ENCODE measurements at regions not wholly inside any gene's neighbourhood (a gene's known extent, or its start where the extent isn't known, plus 50 kb on each side); places are given as distances from the start of the nearest gene placed in this dataset.
"Not testable (repeated sequence)": the region's sequence is repeated elsewhere in the genome, so short reads cannot be mapped to it uniquely, and the experiment has no call there.

DNA sequence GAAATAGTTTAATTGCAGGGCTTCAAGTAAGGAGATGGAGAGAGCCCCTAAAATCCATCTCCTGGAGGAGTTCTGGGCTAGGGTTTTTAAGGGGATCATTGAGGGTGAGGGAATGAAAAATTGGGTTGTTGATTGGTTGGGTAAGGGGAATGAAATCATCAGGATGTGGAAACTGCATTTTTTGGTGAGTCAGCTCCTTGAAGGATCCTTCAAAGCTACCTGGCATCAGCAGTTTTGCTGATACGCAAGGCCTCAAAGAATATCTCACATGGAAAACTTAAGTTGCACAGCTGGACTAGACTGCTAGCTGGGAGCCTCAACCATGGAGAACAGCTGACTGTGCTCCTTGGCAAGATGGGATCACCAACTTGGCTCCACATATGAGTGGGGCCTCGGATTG lies 136.7 kb downstream of the FGF10 start:
- DNase-seq (ENCODE audit: low read depth), result no peak

DNA sequence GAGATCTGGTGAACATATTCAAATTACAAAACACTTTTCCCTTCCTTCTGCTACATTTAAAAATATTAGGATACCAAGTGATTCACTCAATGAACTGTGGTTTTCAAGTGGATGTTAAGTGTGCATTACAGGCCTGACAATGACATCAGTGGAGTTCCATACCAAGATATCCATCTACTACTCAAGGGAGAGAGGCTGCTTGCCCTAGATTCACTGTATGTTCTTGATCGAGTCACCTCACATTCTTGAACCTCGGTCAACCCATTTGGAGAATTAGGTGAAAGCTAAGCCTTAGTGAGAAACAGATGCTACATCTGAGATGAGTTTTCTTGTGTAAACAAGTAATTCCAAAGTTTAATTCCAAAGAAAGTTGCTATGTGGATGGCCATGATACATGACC lies 142.2 kb downstream of the FGF10 start:
- peak; percentile 22 for DNase-seq (ENCODE audit: low read depth)

GRCh38 chr5:44245935-44246334 lies 143.3 kb downstream of the FGF10 start:
- DNase-seq (ENCODE audit: low read depth), result no peak

- no peak for DNase-seq (ENCODE audit: low read depth)
These were observed 146.4 kb downstream of the FGF10 start for GRCh38 chr5:44242791-44243190.

- DNase-seq (ENCODE audit: low read depth), result no peak
These were observed 153.2 kb downstream of the FGF10 start for GRCh38 chr5:44236040-44236439.

DNA sequence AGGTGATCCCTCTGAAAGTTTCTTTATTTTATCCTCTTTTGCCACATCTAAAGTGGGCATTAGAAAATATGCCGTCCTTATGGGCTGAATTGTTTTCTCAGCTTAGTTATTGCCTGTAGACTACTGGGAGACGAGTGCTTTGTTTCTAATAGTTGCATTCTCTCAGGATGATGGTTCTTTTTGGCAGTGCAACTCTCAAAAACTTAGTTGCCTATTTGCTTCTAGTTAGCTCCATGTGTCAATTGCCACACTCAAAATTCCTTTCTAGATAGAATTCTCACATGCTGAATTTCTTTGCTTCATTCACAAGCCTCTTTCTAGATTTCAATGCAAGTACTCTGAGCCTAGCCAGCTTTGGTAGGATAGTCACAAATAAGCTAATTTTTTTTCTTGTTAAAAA lies 155.5 kb downstream of the FGF10 start:
- no peak for DNase-seq (ENCODE audit: low read depth)

- no peak for DNase-seq (ENCODE audit: low read depth)
These were observed 163.7 kb downstream of the FGF10 start for GRCh38 chr5:44225231-44226160.

- DNase-seq (ENCODE audit: low read depth), result no peak
These were observed 189.8 kb downstream of the FGF10 start for GRCh38 chr5:44199408-44199807.

DNA sequence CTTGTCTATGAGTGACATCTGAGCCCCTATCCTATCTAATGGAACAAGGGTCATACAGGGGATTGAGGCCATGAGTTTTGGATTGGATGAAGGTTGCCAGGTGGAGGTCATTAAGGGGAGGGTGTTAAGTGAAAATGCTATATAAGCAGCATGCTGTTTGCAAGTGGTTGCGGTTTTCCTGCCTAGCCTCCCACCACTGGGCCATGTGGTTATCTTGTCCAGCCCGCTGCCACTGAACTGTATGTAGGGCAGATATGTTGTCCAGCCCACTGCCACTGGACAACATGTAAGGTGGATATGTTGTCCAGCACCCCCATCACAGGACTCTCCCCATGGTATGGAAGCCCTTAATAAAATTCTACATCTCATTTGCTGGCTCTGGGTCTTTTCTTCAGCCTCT lies 200.0 kb downstream of the FGF10 start:
- no peak for DNase-seq (ENCODE audit: low read depth)

DNA sequence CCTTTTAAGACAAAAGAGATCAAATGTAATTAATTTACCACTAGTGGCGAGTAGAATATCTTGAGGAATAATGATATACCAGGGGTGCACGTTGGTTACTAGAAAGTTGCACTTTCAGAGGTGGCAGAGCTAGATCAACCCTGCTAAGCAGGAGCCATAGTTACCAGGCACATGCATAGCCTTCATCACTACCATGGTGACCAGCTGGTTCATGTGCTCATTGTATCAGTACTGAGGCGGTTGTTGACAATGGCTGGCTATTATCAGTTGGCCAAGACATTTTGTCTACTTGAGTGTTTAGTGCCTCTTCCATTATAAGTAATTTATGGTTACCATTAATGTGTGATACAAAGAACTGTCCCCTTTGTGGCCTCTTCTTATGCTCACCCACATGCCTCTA lies 201.2 kb downstream of the FGF10 start:
- DNase-seq (ENCODE audit: low read depth), result no peak

DNA sequence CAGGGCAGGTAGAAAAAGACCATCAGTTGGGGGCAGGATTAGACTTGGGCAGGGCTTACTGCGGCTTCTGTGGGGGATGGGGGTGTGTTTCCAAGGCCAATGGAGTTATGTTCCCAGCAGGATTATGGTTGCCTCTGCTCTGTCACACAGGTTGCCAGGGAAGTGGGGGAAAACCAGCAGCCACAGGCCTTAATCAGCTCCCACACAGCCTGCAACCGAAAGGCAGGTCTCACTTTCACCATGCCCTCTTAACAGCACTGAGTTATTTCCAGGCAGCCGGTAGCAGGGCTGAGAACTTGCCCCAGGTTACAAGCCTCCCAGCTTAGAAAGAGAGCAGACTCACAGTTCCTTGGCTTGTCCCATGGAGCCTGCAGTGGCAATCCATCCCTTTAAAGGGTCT lies 205.5 kb downstream of the FGF10 start:
- no peak for DNase-seq (ENCODE audit: low read depth)

- no peak for DNase-seq (ENCODE audit: low read depth)
These were observed 205.9 kb downstream of the FGF10 start for GRCh38 chr5:44183312-44183711.

GRCh38 chr5:44178414-44178813 lies 210.8 kb downstream of the FGF10 start:
- DNase-seq (ENCODE audit: low read depth), result no peak

DNA sequence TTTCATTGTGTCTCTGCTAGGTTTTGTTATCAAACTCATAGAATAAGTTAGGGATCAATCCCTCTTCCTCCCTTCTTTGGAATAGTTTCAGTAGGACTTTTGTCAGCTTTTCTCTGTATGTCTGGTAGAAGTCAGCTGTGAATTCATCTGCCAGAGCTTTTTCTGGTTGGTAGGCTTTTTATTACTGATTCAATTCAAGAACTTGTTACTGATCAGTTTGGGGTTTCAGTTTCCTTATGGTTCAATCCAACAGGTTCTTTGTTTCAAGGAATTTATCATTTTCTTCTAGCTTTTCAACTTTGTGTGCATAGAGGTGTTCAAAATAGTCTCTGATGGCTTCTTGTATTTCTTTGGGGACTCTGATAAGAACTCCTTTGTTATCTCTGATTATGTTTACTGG lies 221.7 kb downstream of the FGF10 start:
- no peak for DNase-seq (ENCODE audit: low read depth)

GRCh38 chr5:44160369-44160768 lies 228.9 kb downstream of the FGF10 start:
- DNase-seq (ENCODE audit: low read depth), result no peak

- no peak for DNase-seq (ENCODE audit: low read depth)
These were observed 239.0 kb downstream of the FGF10 start for GRCh38 chr5:44150075-44150723.

DNA sequence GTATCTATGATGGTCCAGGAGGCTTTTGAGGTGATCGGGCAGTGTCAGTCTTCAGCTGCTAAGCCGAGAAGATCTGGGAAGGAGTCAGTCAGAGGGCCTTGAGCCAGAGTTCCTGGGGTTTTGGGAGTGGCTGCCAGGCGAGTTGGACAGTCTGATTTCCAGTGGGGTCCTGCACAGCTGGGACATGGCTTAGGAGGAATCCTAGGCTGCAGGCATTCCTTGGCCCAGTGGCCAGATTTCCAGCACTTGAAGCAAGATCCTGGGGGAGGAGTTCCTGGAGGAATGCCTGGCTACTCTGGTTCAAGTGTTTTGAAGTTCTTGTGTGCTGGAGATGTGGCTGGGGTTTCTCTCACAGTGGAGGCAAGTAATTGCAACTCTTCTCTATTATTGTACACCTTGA lies 271.3 kb downstream of the FGF10 start:
- DNase-seq (ENCODE audit: low read depth), result peak; percentile 50

DNA sequence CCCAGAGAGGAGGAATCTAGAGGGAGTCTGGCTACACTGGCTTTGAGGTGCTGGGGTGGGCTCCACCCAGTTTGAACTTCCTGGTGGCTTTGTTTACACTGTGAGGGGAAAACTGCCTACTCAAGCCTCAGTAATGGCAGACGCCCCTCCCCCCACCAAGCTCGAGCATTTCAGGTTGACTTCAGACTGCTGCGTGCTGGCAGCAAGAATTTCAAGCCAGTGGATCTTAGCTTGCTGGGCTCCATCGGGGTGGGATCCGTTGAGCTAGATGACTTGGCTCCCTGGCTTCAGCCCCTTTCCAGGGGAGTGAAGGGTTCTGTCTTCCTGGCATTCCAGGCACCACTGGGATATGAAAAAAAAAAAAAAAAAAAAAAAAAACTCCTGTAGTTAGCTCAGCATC lies 281.0 kb downstream of the FGF10 start:
- not testable (repeated sequence) for DNase-seq (ENCODE audit: low read depth)

DNA sequence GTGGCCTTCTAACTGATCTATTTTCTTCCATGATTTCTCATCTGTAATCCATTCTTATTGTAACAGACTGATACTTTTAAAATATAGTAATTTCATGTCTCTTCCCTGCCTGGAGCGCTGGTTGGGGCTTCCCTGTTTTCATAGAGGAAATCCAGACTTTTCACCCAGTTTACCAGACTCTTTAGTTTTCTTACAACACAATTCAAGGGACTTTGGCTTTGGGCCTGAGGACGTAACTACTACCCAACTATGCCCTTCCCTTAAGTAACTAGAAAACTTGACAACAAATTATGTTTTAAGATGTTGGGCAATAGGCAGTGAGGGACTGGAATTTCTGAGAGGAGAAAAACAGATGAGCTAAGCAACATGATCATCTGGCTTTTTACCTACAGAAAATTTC lies 289.6 kb downstream of the FGF10 start:
- no peak for DNase-seq (ENCODE audit: low read depth)

- DNase-seq (ENCODE audit: low read depth), result peak; percentile 21
These were observed 299.6 kb downstream of the FGF10 start for GRCh38 chr5:44089424-44090144.

DNA sequence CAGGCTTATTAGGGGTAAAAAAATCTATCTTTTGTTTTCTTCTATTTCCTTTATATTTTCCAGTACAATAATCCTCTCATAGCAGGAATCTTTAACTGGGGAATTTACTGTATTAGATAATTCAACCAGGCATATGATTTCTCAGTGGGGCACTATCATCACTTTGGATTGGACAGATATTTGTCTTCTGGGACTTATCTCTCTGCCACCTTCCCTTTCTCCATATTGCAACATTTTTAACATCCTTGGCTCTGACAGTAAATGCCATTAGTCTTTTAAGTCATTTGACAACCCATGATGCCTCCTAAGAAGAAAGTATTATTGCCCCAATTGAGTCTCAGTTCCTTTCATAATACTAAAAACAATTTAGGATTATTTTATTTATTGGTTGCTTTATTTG lies 304.1 kb downstream of the FGF10 start:
- DNase-seq (ENCODE audit: low read depth), result no peak

DNA sequence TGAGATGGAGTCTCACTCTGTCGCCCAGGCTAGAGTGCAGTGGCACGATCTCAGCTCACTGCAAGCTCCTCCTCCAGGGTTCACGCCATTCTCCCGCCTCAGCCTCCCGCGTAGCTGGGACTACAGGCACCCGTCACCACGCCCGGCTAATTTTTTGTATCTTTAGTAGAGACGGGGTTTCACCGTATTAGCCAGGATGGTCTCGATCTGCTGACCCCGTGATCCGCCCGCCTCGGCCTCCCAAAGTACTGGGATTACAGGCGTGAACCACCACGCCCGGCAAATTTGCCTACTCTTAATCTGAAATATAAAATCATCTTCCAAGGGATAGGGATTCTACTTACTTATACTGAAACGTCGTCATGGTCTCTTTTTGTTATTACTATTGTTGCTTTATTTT lies 314.7 kb downstream of the FGF10 start:
- DNase-seq (ENCODE audit: low read depth), result not testable (repeated sequence)

GRCh38 chr5:44051591-44051990 lies 337.6 kb downstream of the FGF10 start:
- no peak for DNase-seq (ENCODE audit: low read depth)
